ENCODE measurements at regions not wholly inside any gene's neighbourhood (a gene's known extent, or its start where the extent isn't known, plus 50 kb on each side); places are given as distances from the start of the nearest gene placed in this dataset.

DNA sequence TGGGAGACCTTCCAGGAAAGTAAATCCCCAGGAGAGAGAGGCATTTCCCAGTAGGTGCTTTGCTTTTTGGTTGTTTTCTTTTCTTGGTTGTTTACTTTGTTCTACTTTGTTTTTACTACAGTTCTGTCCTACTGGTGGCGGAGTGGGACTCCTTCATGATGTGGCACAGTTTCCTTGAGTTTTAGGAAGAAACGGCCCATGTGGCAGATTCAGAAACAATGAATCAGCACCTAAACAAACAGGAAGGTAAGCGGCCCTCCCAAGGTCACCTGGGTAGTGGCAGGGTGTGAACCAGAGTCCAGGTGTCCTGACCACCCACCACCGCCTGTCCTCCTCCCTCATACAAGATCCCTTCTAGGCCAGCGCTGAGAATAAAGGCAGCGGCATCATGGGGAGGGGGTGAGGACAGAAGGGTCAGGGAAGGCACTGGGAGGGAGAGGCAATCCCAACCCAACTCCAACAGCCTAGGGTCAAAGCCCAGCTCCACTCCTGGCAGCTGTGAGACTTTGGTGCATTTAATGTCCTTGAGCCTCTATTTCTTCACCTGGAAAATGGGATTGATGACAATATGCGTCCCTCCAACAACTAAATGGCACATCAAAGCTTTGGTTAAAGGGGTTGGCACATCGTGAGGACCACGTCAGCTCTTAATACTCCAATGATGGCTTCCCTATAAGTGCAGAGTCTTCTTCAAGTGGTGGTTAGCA lies 111.5 kb upstream of the BCL2L14 start:
- TF ChIP-seq, protein P1, sequence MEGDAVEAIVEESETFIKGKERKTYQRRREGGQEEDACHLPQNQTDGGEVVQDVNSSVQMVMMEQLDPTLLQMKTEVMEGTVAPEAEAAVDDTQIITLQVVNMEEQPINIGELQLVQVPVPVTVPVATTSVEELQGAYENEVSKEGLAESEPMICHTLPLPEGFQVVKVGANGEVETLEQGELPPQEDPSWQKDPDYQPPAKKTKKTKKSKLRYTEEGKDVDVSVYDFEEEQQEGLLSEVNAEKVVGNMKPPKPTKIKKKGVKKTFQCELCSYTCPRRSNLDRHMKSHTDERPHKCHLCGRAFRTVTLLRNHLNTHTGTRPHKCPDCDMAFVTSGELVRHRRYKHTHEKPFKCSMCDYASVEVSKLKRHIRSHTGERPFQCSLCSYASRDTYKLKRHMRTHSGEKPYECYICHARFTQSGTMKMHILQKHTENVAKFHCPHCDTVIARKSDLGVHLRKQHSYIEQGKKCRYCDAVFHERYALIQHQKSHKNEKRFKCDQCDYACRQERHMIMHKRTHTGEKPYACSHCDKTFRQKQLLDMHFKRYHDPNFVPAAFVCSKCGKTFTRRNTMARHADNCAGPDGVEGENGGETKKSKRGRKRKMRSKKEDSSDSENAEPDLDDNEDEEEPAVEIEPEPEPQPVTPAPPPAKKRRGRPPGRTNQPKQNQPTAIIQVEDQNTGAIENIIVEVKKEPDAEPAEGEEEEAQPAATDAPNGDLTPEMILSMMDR (IDR thresholded peaks at IDR 0.05 in 8 of 11, conservative IDR thresholded peaks at IDR 0.05 in 3 of 11), result no peak
- TF ChIP-seq POLR2AphosphoS5 (IDR thresholded peaks at IDR 0.05), result no peak

Data from spleen (tissue), 7 donors.